HG02970 (cell line): ENCODE measurements at regions not wholly inside any gene's neighbourhood (a gene's known extent, or its start where the extent isn't known, plus 50 kb on each side); places are given as distances from the start of the nearest gene placed in this dataset.
"Not testable (repeated sequence)": the region's sequence is repeated elsewhere in the genome, so short reads cannot be mapped to it uniquely, and the experiment has no call there.

Experiments used
- ATAC-seq: cut with Tn5 transposase; IDR thresholded peaks from one replicate; pipeline ENCODE4 v1.9.1; 2021; ENCODE audit warnings: mild to moderate bottlenecking, moderate library complexity, moderate number of reproducible peaks; ENCODE audit not compliant: unreplicated experiment, low FRiP score

GRCh38 chr6:113370508-113371502, 486.3 kb upstream of the MARCKS start:
- ATAC-seq = no peak

- ATAC-seq = not testable (repeated sequence)
Measured at GRCh38 chr6:113375466-113375865, 481.7 kb upstream of the MARCKS start.

GRCh38 chr6:113375950-113376846, 480.9 kb upstream of the MARCKS start:
- no peak for ATAC-seq

GRCh38 chr6:113376847-113377165, 480.3 kb upstream of the MARCKS start:
- ATAC-seq = no peak

- ATAC-seq = peak; percentile 44
Measured at GRCh38 chr6:113377362-113377942, 479.7 kb upstream of the MARCKS start.

- ATAC-seq = no peak
Measured at GRCh38 chr6:113380591-113380990, 476.6 kb upstream of the MARCKS start.

- ATAC-seq = no peak
Measured at GRCh38 chr6:113381232-113381631, 475.9 kb upstream of the MARCKS start.

GRCh38 chr6:113381959-113382358, 475.2 kb upstream of the MARCKS start:
- peak; percentile 85 for ATAC-seq

- no peak for ATAC-seq
Measured at GRCh38 chr6:113383701-113384100, 473.4 kb upstream of the MARCKS start.

- no peak for ATAC-seq
Measured at GRCh38 chr6:113385020-113385431, 472.1 kb upstream of the MARCKS start.

- no peak for ATAC-seq
Measured at GRCh38 chr6:113388996-113389395, 468.1 kb upstream of the MARCKS start.

GRCh38 chr6:113392551-113393055, 464.5 kb upstream of the MARCKS start:
- no peak for ATAC-seq

- no peak for ATAC-seq
Measured at GRCh38 chr6:113394216-113394615, 462.9 kb upstream of the MARCKS start.

GRCh38 chr6:113394729-113395128, 462.4 kb upstream of the MARCKS start:
- ATAC-seq = no peak

GRCh38 chr6:113396730-113397129, 460.4 kb upstream of the MARCKS start:
- ATAC-seq = no peak

- no peak for ATAC-seq
Measured at GRCh38 chr6:113397236-113397635, 459.9 kb upstream of the MARCKS start.

- no peak for ATAC-seq
Measured at GRCh38 chr6:113401231-113401630, 455.9 kb upstream of the MARCKS start.

GRCh38 chr6:113402544-113402943, 454.6 kb upstream of the MARCKS start:
- ATAC-seq = no peak

- ATAC-seq = no peak
Measured at GRCh38 chr6:113403966-113404595, 453.1 kb upstream of the MARCKS start.
